ENCODE measurements at regions not wholly inside any gene's neighbourhood (a gene's known extent, or its start where the extent isn't known, plus 50 kb on each side); places are given as distances from the start of the nearest gene placed in this dataset.
"Not testable (repeated sequence)": the region's sequence is repeated elsewhere in the genome, so short reads cannot be mapped to it uniquely, and the experiment has no call there.

DNA sequence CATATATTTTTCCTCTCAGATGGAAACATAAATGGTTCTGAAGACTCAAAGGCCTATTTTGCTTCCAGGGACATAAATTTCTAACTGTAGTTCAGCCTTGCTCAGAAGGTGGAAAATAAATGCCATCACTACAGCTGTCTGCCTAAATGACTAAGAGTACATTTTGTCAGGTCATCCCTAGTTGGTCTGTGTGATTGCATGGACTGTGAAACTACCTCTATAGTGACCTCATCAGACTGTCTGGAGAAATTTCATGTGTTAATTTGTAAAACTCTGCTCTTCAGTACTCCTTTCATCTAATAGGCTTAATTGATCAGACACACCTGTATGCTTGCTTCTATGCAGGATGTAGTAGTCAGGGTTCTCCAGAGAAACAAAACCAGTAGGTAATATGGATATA, 886.9 kb downstream of the AMY1C start:
- Histone ChIP-seq H3K36me3 (ENCODE audit: control insufficient read depth, insufficient read depth, low read length) (no peaks in the 10 kb centered on the region), H3K4me1 (ENCODE audit: control insufficient read depth, insufficient read depth, low read length) (no peaks in the 10 kb centered on the region), H3K4me3 (ENCODE audit: low read depth, low read length) (no peak overlapping the region), H3K9me3 (ENCODE audit: control insufficient read depth, insufficient read depth, low read length) (no peaks in the 10 kb centered on the region), H3K9ac (ENCODE audit: low read depth, low read length) (no peak overlapping the region), H3K27me3 (ENCODE audit: control insufficient read depth, insufficient read depth, low read length) (no peaks in the 10 kb centered on the region)

GRCh38 chr1:104646233-104646632, 896.5 kb downstream of the AMY1C start:
- no peaks in the 10 kb centered on the region for H3K4me1 ChIP-seq (ENCODE audit: control insufficient read depth, insufficient read depth, low read length)
- H3K4me3 ChIP-seq (ENCODE audit: low read depth, low read length): no peak overlapping the region
- no peaks in the 10 kb centered on the region for H3K36me3 ChIP-seq (ENCODE audit: control insufficient read depth, insufficient read depth, low read length)
- no peaks in the 10 kb centered on the region for H3K9me3 ChIP-seq (ENCODE audit: control insufficient read depth, insufficient read depth, low read length)
- H3K27me3 ChIP-seq (ENCODE audit: control insufficient read depth, insufficient read depth, low read length): no peaks in the 10 kb centered on the region
- H3K9ac ChIP-seq (ENCODE audit: low read depth, low read length): no peak overlapping the region

GRCh38 chr1:104648269-104648691, 898.6 kb downstream of the AMY1C start:
- Histone ChIP-seq H3K27me3 (ENCODE audit: control insufficient read depth, insufficient read depth, low read length) (no peaks in the 10 kb centered on the region), H3K4me1 (ENCODE audit: control insufficient read depth, insufficient read depth, low read length) (no peaks in the 10 kb centered on the region), H3K9me3 (ENCODE audit: control insufficient read depth, insufficient read depth, low read length) (no peaks in the 10 kb centered on the region), H3K4me3 (ENCODE audit: low read depth, low read length) (no peak overlapping the region), H3K36me3 (ENCODE audit: control insufficient read depth, insufficient read depth, low read length) (no peaks in the 10 kb centered on the region), H3K9ac (ENCODE audit: low read depth, low read length) (no peak overlapping the region)

DNA sequence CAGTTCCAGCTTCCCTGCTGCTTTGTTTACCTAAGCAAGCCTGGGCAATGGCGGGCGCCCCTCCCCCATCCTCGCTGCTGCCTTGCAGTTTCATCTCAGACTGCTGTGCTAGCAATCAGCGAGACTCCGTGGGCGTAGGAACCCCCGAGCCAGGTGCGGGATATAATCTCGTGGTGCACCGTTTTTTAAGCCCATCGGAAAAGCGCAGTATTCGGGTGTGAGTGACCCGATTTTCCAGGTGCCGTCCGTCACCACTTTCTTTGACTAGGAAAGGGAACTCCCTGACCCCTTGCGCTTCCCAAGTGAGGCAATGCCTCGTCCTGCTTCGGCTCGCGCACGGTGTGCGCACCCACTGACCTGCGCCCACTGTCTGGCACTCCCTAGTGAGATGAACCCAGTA, 914.7 kb downstream of the AMY1C start:
- not testable (repeated sequence) for H3K36me3 ChIP-seq (ENCODE audit: control insufficient read depth, insufficient read depth, low read length); H3K9ac ChIP-seq (ENCODE audit: low read depth, low read length); H3K4me1 ChIP-seq (ENCODE audit: control insufficient read depth, insufficient read depth, low read length); H3K4me3 ChIP-seq (ENCODE audit: low read depth, low read length); H3K27me3 ChIP-seq (ENCODE audit: control insufficient read depth, insufficient read depth, low read length); H3K9me3 ChIP-seq (ENCODE audit: control insufficient read depth, insufficient read depth, low read length)

GRCh38 chr1:104665300-104665699, 915.6 kb downstream of the AMY1C start:
- Histone ChIP-seq H3K9me3 (ENCODE audit: control insufficient read depth, insufficient read depth, low read length) (no peaks in the 10 kb centered on the region), H3K9ac (ENCODE audit: low read depth, low read length) (no peak overlapping the region), H3K4me1 (ENCODE audit: control insufficient read depth, insufficient read depth, low read length) (no peaks in the 10 kb centered on the region), H3K27me3 (ENCODE audit: control insufficient read depth, insufficient read depth, low read length) (no peaks in the 10 kb centered on the region), H3K36me3 (ENCODE audit: control insufficient read depth, insufficient read depth, low read length) (no peaks in the 10 kb centered on the region), H3K4me3 (ENCODE audit: low read depth, low read length) (no peak overlapping the region)

DNA sequence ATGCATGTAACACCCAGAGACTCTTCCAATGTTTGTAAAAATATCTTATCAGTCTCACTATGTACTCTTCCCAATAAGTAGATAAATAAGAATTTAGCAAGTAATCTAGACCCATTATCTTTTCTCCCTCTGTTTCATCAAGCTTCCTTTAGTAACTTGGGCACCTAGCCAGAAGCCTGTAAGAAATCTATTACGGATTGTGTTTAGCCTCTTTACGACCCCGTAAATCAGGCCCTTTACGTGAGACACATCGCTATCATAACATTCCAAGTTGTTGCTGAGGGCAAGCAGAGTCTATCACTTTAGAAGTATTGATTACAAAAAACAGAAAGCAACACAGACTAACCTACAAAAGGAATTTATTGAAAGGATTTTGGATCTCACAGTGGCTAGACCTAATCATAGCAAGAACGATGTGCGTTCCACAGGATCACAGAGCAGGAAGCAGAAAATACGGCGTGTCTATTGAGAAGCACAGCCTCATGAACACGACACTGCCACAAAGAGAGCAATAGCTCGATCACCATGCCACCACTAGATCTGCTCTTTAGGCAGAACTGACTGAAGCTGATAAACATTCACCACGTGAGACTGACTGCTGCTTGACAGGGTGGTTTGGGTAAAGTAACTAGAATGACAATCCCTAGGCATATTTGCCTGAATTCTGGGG, 922.1 kb downstream of the AMY1C start:
- H3K4me3 ChIP-seq (ENCODE audit: low read depth, low read length): no peak overlapping the region
- no peak overlapping the region for H3K9ac ChIP-seq (ENCODE audit: low read depth, low read length)
- no peaks in the 10 kb centered on the region for H3K27me3 ChIP-seq (ENCODE audit: control insufficient read depth, insufficient read depth, low read length)
- H3K36me3 ChIP-seq (ENCODE audit: control insufficient read depth, insufficient read depth, low read length): no peaks in the 10 kb centered on the region
- no peaks in the 10 kb centered on the region for H3K4me1 ChIP-seq (ENCODE audit: control insufficient read depth, insufficient read depth, low read length)
- no peaks in the 10 kb centered on the region for H3K9me3 ChIP-seq (ENCODE audit: control insufficient read depth, insufficient read depth, low read length)

DNA sequence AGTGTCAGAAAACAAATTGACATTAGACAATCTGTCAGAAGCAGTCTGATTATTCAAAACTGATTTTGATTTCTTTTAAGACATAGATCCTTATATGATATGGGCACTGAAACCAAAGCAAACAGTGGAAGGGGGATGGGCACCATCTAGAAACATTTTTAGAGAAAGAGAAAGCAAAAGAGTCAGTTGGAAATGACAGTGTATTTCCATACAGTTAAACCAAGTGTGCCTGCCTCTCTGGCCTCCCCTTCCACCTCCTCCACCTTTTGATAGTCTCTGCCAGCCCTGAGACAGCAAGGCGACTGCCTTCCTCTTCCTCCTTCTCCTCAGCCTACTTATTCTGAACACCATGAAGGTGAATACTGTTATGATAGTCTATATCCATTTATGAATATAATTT, 949.7 kb downstream of the AMY1C start:
- Histone ChIP-seq H3K9ac (ENCODE audit: low read depth, low read length) (no peak overlapping the region), H3K4me1 (ENCODE audit: control insufficient read depth, insufficient read depth, low read length) (no peaks in the 10 kb centered on the region), H3K27me3 (ENCODE audit: control insufficient read depth, insufficient read depth, low read length) (no peaks in the 10 kb centered on the region), H3K4me3 (ENCODE audit: low read depth, low read length) (no peak overlapping the region), H3K36me3 (ENCODE audit: control insufficient read depth, insufficient read depth, low read length) (no peaks in the 10 kb centered on the region), H3K9me3 (ENCODE audit: control insufficient read depth, insufficient read depth, low read length) (no peaks in the 10 kb centered on the region)

DNA sequence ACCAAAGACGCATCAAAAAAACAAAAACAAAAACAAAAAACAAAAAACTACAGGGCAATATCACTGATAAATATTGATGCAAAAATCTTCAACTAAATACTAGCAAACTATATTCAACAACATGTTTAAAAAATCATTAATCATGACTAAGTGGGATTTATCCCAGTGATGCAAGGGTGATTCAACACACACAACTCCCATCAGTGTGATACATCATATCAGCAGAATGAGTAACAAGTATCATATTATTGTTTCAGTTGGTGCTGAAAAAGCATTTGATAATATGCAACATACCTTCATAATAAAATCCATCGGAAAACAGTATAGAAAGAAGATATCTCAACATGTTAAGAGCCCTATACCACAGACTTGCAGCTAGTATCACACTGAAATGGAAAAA, 953.0 kb downstream of the AMY1C start:
- Histone ChIP-seq H3K27me3 (ENCODE audit: control insufficient read depth, insufficient read depth, low read length) (no peaks in the 10 kb centered on the region), H3K4me1 (ENCODE audit: control insufficient read depth, insufficient read depth, low read length) (no peaks in the 10 kb centered on the region), H3K36me3 (ENCODE audit: control insufficient read depth, insufficient read depth, low read length) (no peaks in the 10 kb centered on the region), H3K9ac (ENCODE audit: low read depth, low read length) (no peak overlapping the region), H3K4me3 (ENCODE audit: low read depth, low read length) (no peak overlapping the region), H3K9me3 (ENCODE audit: control insufficient read depth, insufficient read depth, low read length) (no peaks in the 10 kb centered on the region)

GRCh38 chr1:104706631-104707147, 957.0 kb downstream of the AMY1C start:
- Histone ChIP-seq H3K4me3 (ENCODE audit: low read depth, low read length) (no peak overlapping the region), H3K4me1 (ENCODE audit: control insufficient read depth, insufficient read depth, low read length) (no peaks in the 10 kb centered on the region), H3K36me3 (ENCODE audit: control insufficient read depth, insufficient read depth, low read length) (no peaks in the 10 kb centered on the region), H3K9me3 (ENCODE audit: control insufficient read depth, insufficient read depth, low read length) (no peaks in the 10 kb centered on the region), H3K9ac (ENCODE audit: low read depth, low read length) (no peak overlapping the region), H3K27me3 (ENCODE audit: control insufficient read depth, insufficient read depth, low read length) (no peaks in the 10 kb centered on the region)

DNA sequence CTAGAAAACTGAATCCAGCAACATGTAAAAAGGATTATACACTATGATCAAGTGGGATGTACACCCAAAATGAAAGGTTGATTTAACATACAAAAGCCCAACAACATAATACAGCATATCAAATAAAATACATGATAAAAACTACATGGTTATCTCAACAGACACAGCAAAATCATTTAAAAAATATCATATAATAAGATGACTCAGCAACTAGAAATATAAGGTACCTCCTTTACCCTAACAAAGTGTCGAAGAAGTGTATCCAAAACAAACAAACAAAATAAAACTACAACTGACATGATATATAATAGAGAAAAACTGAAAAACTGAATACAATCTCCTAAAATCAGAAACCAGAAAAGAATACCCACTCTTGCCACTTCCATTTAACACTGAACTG, 969.1 kb downstream of the AMY1C start:
- H3K4me3 ChIP-seq (ENCODE audit: low read depth, low read length): no peak overlapping the region
- H3K36me3 ChIP-seq (ENCODE audit: control insufficient read depth, insufficient read depth, low read length): no peaks in the 10 kb centered on the region
- no peaks in the 10 kb centered on the region for H3K27me3 ChIP-seq (ENCODE audit: control insufficient read depth, insufficient read depth, low read length)
- no peaks in the 10 kb centered on the region for H3K9me3 ChIP-seq (ENCODE audit: control insufficient read depth, insufficient read depth, low read length)
- H3K4me1 ChIP-seq (ENCODE audit: control insufficient read depth, insufficient read depth, low read length): no peaks in the 10 kb centered on the region
- no peak overlapping the region for H3K9ac ChIP-seq (ENCODE audit: low read depth, low read length)

DNA sequence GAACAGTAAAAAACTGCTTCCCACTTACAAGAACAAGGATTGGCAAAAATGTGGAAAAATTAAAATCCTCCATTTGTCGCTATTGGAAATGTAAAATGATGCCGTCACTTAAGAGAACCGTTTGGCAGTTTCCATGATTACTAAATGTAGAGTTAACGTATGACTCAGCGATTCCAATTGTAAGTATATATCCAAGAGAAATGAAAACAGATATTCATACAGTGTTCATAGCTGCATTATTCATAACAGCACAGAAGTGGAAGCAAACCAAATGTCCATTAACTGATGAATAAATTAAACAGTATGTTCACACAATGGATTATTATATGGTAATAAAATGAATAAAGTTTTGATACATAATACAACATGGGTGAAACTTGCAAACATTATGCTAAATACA, 971.0 kb downstream of the AMY1C start:
- H3K4me3 ChIP-seq (ENCODE audit: low read depth, low read length): no peak overlapping the region
- no peaks in the 10 kb centered on the region for H3K36me3 ChIP-seq (ENCODE audit: control insufficient read depth, insufficient read depth, low read length)
- no peaks in the 10 kb centered on the region for H3K9me3 ChIP-seq (ENCODE audit: control insufficient read depth, insufficient read depth, low read length)
- H3K9ac ChIP-seq (ENCODE audit: low read depth, low read length): no peak overlapping the region
- no peaks in the 10 kb centered on the region for H3K4me1 ChIP-seq (ENCODE audit: control insufficient read depth, insufficient read depth, low read length)
- no peaks in the 10 kb centered on the region for H3K27me3 ChIP-seq (ENCODE audit: control insufficient read depth, insufficient read depth, low read length)

- Histone ChIP-seq H3K27me3 (ENCODE audit: control insufficient read depth, insufficient read depth, low read length) (no peaks in the 10 kb centered on the region), H3K36me3 (ENCODE audit: control insufficient read depth, insufficient read depth, low read length) (no peaks in the 10 kb centered on the region), H3K4me1 (ENCODE audit: control insufficient read depth, insufficient read depth, low read length) (no peaks in the 10 kb centered on the region), H3K4me3 (ENCODE audit: low read depth, low read length) (no peak overlapping the region), H3K9ac (ENCODE audit: low read depth, low read length) (no peak overlapping the region), H3K9me3 (ENCODE audit: control insufficient read depth, insufficient read depth, low read length) (no peaks in the 10 kb centered on the region)
Measured at GRCh38 chr1:104726917-104727316, 977.2 kb downstream of the AMY1C start.

All from iPS-15b (cell line).